NCI-H1105 (cell line): ENCODE measurements at regions not wholly inside any gene's neighbourhood (a gene's known extent, or its start where the extent isn't known, plus 50 kb on each side); places are given as distances from the start of the nearest gene placed in this dataset.

Experiments used
- DNase-seq: peaks from one replicate; lab custom pipeline; 2025; lab: John Stamatoyannopoulos, UW

GRCh38 chr15:95449230-95449628 lies 881.3 kb upstream of the NR2F2 start:
- no peak for DNase-seq

- DNase-seq, result no peak
These were observed 880.1 kb upstream of the NR2F2 start for GRCh38 chr15:95450413-95450812.

- DNase-seq, result no peak
These were observed 878.6 kb upstream of the NR2F2 start for GRCh38 chr15:95451938-95452337.

- no peak for DNase-seq
These were observed 875.9 kb upstream of the NR2F2 start for GRCh38 chr15:95454403-95455262.

GRCh38 chr15:95457520-95457919 lies 873.0 kb upstream of the NR2F2 start:
- no peak for DNase-seq

GRCh38 chr15:95458721-95459120 lies 871.8 kb upstream of the NR2F2 start:
- no peak for DNase-seq

- no peak for DNase-seq
These were observed 871.2 kb upstream of the NR2F2 start for GRCh38 chr15:95459273-95459672.

- DNase-seq, result no peak
These were observed 866.0 kb upstream of the NR2F2 start for GRCh38 chr15:95464509-95464908.

- DNase-seq, result no peak
These were observed 861.7 kb upstream of the NR2F2 start for GRCh38 chr15:95468820-95469219.

- no peak for DNase-seq
These were observed 861.0 kb upstream of the NR2F2 start for GRCh38 chr15:95469496-95470000.

- DNase-seq, result no peak
These were observed 860.0 kb upstream of the NR2F2 start for GRCh38 chr15:95470529-95470928.

- no peak for DNase-seq
These were observed 859.4 kb upstream of the NR2F2 start for GRCh38 chr15:95470997-95471689.

GRCh38 chr15:95471690-95472086 lies 858.8 kb upstream of the NR2F2 start:
- DNase-seq, result no peak

GRCh38 chr15:95475067-95475466 lies 855.4 kb upstream of the NR2F2 start:
- DNase-seq, result no peak

- DNase-seq, result peak; percentile 43
These were observed 851.2 kb upstream of the NR2F2 start for GRCh38 chr15:95479308-95479707.

- no peak for DNase-seq
These were observed 845.1 kb upstream of the NR2F2 start for GRCh38 chr15:95485367-95485766.

- no peak for DNase-seq
These were observed 844.3 kb upstream of the NR2F2 start for GRCh38 chr15:95486224-95486623.

- no peak for DNase-seq
These were observed 841.4 kb upstream of the NR2F2 start for GRCh38 chr15:95489103-95489502.

GRCh38 chr15:95492388-95493070 lies 838.0 kb upstream of the NR2F2 start:
- no peak for DNase-seq

- peak; percentile 8 for DNase-seq
These were observed 835.4 kb upstream of the NR2F2 start for GRCh38 chr15:95494971-95495541.

- DNase-seq, result no peak
These were observed 832.9 kb upstream of the NR2F2 start for GRCh38 chr15:95497634-95498033.

- DNase-seq, result no peak
These were observed 831.5 kb upstream of the NR2F2 start for GRCh38 chr15:95498961-95499360.
